Kidney glomerular epithelial cell (primary cell): ENCODE measurements at regions not wholly inside any gene's neighbourhood (a gene's known extent, or its start where the extent isn't known, plus 50 kb on each side); places are given as distances from the start of the nearest gene placed in this dataset.
"Not testable (repeated sequence)": the region's sequence is repeated elsewhere in the genome, so short reads cannot be mapped to it uniquely, and the experiment has no call there.

Experiments used
- DNase-seq: peaks from one replicate; lab custom pipeline; 2025; lab: John Stamatoyannopoulos, UW

DNA sequence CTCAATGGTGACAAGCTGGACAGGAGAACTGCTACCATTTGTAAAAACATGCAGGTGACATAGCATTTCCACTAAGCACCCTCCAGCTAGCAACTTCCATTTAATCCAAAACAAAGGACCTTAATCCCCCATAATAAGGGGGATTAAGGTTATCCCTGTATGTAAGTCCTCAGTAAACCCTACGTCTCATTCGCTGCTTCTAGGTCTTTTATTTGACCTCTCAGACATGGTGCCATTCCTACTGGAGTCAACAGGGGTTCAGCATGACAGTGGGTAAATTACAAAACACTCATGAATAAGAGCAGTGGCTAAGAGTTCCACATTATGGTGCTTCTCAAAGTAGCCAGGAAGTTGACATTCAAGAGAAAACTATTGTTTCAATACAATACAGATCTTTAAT is 121.8 kb upstream of the CAV2 start:
- no peak for DNase-seq

GRCh38 chr7:116380025-116380424 is 119.5 kb upstream of the CAV2 start:
- no peak for DNase-seq

DNA sequence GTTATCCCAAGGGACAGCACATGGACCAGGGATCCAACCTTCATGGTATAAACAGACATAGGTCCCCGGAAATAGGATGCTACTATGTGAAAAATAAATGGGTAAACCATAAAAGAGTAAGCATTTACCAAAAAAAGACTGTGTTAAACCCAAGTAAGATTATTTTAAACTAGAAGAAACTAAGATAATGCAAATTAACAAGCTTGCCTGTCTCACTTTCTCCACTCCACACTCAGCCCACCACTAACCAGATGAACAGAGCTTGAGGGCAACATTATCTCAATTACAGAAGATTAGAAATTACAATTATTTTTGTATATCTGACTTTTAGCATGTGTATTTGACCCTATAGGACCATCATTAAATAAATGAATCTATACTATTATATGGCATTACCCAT is 117.2 kb upstream of the CAV2 start:
- DNase-seq = no peak

DNA sequence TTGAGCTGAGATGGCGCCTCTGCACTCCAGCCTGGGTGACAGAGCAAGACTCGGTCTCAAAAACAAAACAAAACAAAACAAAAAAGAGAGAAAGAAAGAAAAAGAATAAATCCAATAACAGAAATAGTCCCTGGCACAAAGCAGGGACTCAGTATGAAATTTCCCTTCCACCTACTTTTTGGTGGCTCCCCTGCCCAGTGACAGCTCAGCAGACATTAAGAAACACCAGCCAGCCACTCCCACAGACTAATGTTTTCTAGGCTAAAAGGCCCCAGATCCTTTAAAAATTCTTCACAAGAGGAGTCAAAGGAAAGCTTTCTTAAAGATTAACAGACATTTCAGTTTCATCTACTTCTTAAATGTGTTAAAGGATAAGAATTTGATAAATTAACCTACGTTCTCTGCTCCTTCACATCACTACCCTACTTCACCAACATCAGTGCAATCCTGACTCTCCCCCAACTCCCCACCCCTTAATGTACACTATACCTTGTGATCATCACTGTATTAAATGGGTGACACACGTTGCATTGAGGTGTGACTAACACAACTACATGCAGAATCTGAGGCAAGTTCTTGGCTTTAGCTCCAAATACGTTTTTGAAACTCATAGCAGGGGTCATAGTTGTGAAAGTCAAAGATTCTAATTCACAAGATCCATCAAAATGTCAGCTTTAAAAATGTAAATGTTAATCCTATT is 114.5 kb upstream of the CAV2 start:
- no peak for DNase-seq

GRCh38 chr7:116386674-116387073 is 112.9 kb upstream of the CAV2 start:
- DNase-seq = no peak

GRCh38 chr7:116390363-116390762 is 109.2 kb upstream of the CAV2 start:
- no peak for DNase-seq

DNA sequence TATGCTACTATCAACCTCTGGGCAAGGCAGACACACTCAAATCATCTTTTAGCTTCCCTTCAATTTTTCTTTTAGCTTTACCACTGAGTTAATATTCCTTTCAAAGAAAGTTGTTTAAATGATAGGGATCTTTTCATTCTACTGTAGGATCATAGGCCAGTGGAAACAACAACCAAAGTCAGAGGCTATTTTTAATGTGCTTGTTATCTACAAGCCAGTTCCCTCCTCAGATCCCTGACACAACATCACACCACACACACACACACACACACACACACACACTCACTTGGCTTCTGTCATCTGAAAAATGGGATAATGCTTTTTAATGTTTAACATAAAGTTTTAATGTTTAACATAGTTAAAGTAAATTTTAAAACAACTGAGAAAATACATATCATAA is 106.7 kb upstream of the CAV2 start:
- no peak for DNase-seq

- DNase-seq = peak; percentile 36
Observed at GRCh38 chr7:116393654-116394053, 105.9 kb upstream of the CAV2 start.

DNA sequence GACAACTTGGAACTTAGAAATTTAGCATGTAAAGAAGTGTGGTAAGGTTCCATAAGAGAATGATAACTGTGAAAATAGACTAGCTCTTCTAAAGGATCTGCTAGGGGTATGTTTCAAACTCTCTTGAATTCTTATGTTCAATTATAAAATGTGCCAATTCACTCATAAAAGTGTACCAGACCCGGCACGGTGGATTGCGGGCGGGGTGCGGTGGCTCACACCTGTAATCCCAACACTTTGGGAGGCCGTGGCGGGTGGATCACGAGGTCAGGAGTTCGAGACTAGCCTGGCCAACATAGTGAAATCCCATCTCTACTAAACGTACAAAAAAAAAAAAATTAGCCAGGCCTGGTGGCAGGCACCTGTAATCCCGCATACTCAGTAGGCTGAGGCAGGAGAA is 105.4 kb upstream of the CAV2 start:
- DNase-seq = no peak

DNA sequence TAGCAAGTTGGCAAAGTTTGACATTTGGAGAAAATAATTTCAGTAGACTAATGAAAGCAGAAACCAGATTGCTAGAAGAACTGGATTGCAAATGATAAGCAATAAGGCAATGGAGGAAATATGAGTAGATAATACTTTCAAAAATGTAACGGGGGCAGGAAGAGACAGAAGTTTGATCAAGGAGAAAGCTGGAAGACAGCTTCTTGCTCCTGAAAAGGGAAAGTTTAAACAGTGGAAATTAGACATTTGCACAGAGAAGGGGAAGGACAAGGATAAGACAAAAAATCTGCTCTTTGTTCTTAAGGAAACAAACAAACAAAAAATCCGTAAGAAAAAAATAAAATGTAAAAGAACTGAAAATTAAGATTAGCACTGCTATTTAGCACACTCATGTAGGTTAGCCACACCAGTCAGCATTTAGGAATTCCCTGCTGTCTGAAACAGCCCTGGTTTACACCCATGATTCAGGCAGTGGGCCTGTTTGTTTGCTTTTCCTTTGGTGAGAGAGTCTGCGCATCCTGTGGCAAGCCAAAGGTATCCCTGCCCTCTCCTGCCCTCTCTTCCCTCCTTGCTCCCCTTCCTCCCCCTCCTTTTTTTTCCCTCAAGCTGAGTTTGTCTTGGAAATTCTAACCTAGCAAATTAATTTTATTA is 104.3 kb upstream of the CAV2 start:
- peak; percentile 85 for DNase-seq

- DNase-seq = no peak
Observed at GRCh38 chr7:116398672-116399071, 100.9 kb upstream of the CAV2 start.

- peak; percentile 91 for DNase-seq
Observed at GRCh38 chr7:116399819-116400218, 99.7 kb upstream of the CAV2 start.

GRCh38 chr7:116400522-116400921 is 99.0 kb upstream of the CAV2 start:
- DNase-seq = no peak

DNA sequence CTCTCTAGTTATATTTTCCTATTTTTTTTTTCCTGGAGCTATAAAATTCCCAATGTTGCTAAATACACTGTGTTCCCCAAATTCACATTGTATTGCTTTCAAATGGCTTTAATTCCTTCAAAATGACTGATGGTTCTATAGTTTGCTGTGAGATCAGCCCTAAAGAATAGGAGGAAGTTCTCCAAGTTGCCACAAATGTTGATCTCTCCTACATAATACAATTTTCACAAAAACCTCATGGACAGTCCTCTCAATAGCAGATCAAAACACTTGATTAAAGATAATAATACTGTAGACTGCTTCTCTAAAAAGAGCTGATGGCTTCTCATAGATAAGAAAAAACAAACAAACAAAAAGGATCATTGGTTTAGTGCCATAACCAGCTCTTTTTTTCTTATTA is 97.8 kb upstream of the CAV2 start:
- no peak for DNase-seq

DNA sequence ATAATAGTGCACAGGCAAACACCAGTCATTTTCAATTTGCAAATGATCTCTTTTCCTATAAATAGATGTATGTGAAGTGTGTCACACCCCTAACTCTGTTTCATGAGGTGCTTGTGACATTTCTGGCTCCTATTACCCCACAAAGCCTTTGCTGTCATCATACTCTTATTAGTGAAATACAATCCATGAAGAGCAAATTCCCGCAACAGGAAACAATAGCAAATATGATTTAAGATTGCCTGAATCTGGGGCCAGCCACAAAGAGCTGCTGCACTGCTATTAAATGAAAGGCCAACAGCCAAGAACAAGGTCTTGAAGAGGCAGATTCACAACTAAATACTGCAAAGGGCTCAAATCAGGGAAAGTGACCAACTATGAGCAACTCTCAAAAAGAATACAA is 96.3 kb upstream of the CAV2 start:
- DNase-seq = no peak

GRCh38 chr7:116404389-116404788 is 95.1 kb upstream of the CAV2 start:
- no peak for DNase-seq

- DNase-seq = no peak
Observed at GRCh38 chr7:116405810-116406209, 93.7 kb upstream of the CAV2 start.

GRCh38 chr7:116407165-116407564 is 92.4 kb upstream of the CAV2 start:
- no peak for DNase-seq

DNA sequence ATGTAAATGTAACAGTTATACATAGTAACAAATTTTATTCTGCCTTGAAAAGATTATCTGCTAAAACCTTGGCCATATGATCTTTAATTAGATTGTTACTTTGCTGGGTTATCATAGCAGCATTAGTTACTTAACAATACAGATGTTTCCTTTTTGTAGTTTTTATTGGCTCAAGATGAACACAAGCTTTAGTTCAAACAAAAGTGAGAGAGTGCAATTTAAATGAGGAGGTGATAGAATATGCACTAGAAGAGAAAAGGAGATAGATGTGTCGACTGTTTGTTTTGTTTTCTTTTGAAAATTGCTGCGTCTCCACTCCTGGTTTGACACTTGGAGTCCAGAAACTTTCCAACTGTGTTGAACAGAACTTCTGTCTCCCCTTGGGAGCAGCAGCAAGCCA is 91.4 kb upstream of the CAV2 start:
- DNase-seq = no peak

- DNase-seq = not testable (repeated sequence)
Observed at GRCh38 chr7:116408831-116409453, 90.6 kb upstream of the CAV2 start.

GRCh38 chr7:116410694-116411093 is 88.8 kb upstream of the CAV2 start:
- DNase-seq = not testable (repeated sequence)

GRCh38 chr7:116417593-116418345 is 81.8 kb upstream of the CAV2 start:
- DNase-seq = no peak

GRCh38 chr7:116418524-116418923 is 81.0 kb upstream of the CAV2 start:
- no peak for DNase-seq
